Adrenal gland (tissue), 9 donors: ENCODE measurements at regions not wholly inside any gene's neighbourhood (a gene's known extent, or its start where the extent isn't known, plus 50 kb on each side); places are given as distances from the start of the nearest gene placed in this dataset.

ENCODE experiments used
- DNase-seq, 7 donors: peaks; one replicate each; pipeline ENCODE4 v3.0.0-alpha.2; 2019 to 2020
- H3K27ac ChIP-seq, 5 donors: fragments of 200-600 bp; sonication (generic) in 4 of 5; 1 replicate in 3 of 5; 2 replicates in 2 of 5; pipeline versions ENCODE4 v1.5.1 to v1.8.0; 2016 to 2020; ENCODE audit warnings: mild to moderate bottlenecking in 1 of 5
- H3K27me3 ChIP-seq: fragments of 200-600 bp; 2 replicates; pipeline ENCODE4 v1.8.0; 2021
- H3K36me3 ChIP-seq, 2 donors: fragments of 200-600 bp; replicated peaks in 1 of 2; 1 replicate in 1 of 2; 2 replicates in 1 of 2; pipeline versions ENCODE4 v1.5.1 to v1.8.0; 2018 to 2022
- H3K4me1 ChIP-seq, 2 donors: fragments of 200-600 bp; replicated peaks in 1 of 2; 1 replicate in 1 of 2; 2 replicates in 1 of 2; pipeline versions ENCODE4 v1.5.1 to v1.8.0; 2018 to 2021
- H3K4me3 ChIP-seq, 4 donors: fragments of 200-600 bp; sonication (generic) in 3 of 4; one replicate each; pipeline ENCODE4 v1.5.1; 2016 to 2018
- H3K9me3 ChIP-seq, 3 donors: fragments of 200-600 bp; sonication (generic) in 1 of 3; replicated peaks in 1 of 3; 1 replicate in 2 of 3; 2 replicates in 1 of 3; pipeline versions ENCODE4 v1.5.1 to v1.8.0; 2016 to 2021
- CTCF ChIP-seq, 6 experiments: fragments of 450-650 bp in 4 of 6; fragments of 200-600 bp in 2 of 6; sonication (generic) in 1 of 6; IDR thresholded peaks; 1 replicate in 5 of 6; 2 replicates in 1 of 6; pipeline versions ENCODE4 v1.5.1 to v1.8.0; 2016 to 2021; ENCODE audit warnings: antibody characterized with exemption in 6 of 6, mild to moderate bottlenecking in 2 of 6, moderate library complexity in 1 of 6
- POLR2A ChIP-seq, 2 donors: fragments of 450-650 bp; IDR thresholded peaks; one replicate each; pipeline ENCODE4 v1.6.1; 2017; ENCODE audit warnings: antibody characterized with exemption in 2 of 2, mild to moderate bottlenecking in 2 of 2, moderate library complexity in 1 of 2
- WGBS, 4 donors: extraction: QIAGEN DNeasy Blood & Tissue Kit in 2 of 4; methylation state at CpG; one replicate each; pipeline versions ENCODE4 v1.1.5 to v1.1.7; 2013 to 2017; 5-methylcytosine and 5-hydroxymethylcytosine counted together
- intact Hi-C, 2 donors: fragments of 100-400 bp; cut with DNase I; formaldehyde crosslinking; loops; one replicate each; pipeline versions ENCODE4 v1.14.1 to v1.15.0; 2022 to 2023
- donor health status: healthy with polysubstance abuse.
- donor health status: Bipolar disorder and iron deficiency.
- donor health status: DM: yes; HTN: yes; CAD: no.
- donor health status: DM: no; HTN: no; CAD: no.
- donor health status: DM: no; HTN: no; CAD: no.

- 68 to 83% (median 79%) methylated on average over 2 of the region's 2 CpGs for WGBS, 4 donors
- no peak for DNase-seq
- Histone ChIP-seq H3K9me3 (no peaks in the 10 kb centered on the region), H3K4me1 (no peaks in the 10 kb centered on the region), H3K4me3 (no peak overlapping the region), H3K36me3 (no peaks in the 10 kb centered on the region), H3K27ac (no peak overlapping the region), H3K27me3 (no peaks in the 10 kb centered on the region)
- TF ChIP-seq CTCF (IDR thresholded peaks at IDR 0.05) (no peak), POLR2A (IDR thresholded peaks at IDR 0.05) (no peak)
- intact Hi-C loops, result no loop called here
Observed at GRCh38 chr10:131469551-131469950, 158.0 kb upstream of the TCERG1L start.

GRCh38 chr10:131473645-131474044 lies 162.1 kb upstream of the TCERG1L start:
- Histone ChIP-seq H3K4me1 (no peaks in the 10 kb centered on the region), H3K4me3 (no peak overlapping the region), H3K27me3 (no peaks in the 10 kb centered on the region), H3K9me3 (no peaks in the 10 kb centered on the region), H3K27ac (no peak overlapping the region), H3K36me3 (no peaks in the 10 kb centered on the region)
- no peak for TF ChIP-seq CTCF (IDR thresholded peaks at IDR 0.05)
- no peak for TF ChIP-seq POLR2A (IDR thresholded peaks at IDR 0.05)
- 70 to 91% (median 85%) methylated on average over 2 to 10 of the region's 10 CpGs for WGBS, 4 donors
- intact Hi-C loops, result no loop called here
- DNase-seq, result no peak

- Histone ChIP-seq H3K9me3 (no peaks in the 10 kb centered on the region), H3K4me3 (no peak overlapping the region), H3K27me3 (no peaks in the 10 kb centered on the region), H3K4me1 (no peaks in the 10 kb centered on the region), H3K36me3 (no peaks in the 10 kb centered on the region), H3K27ac (no peak overlapping the region)
- TF ChIP-seq CTCF (IDR thresholded peaks at IDR 0.05), result no peak
- TF ChIP-seq POLR2A (IDR thresholded peaks at IDR 0.05), result no peak
- WGBS, 4 donors, result 67 to 76% (median 74%) methylated on average over 5 to 6 of the region's 6 CpGs
- DNase-seq, result no peak
- intact Hi-C loops, result no loop called here
Observed at GRCh38 chr10:131474416-131474815, 162.9 kb upstream of the TCERG1L start.

- WGBS, 4 donors, result 85 to 90% (median 86%) methylated on average over 2 to 11 of the region's 11 CpGs
Observed at GRCh38 chr10:131475043-131475442, 163.5 kb upstream of the TCERG1L start.

More at GRCh38 chr10:131475043-131475442, 163.5 kb upstream of the TCERG1L start:
- Histone ChIP-seq H3K9me3 (no peaks in the 10 kb centered on the region), H3K4me1 (no peaks in the 10 kb centered on the region), H3K27ac (no peak overlapping the region), H3K4me3 (no peak overlapping the region), H3K36me3 (no peaks in the 10 kb centered on the region), H3K27me3 (peaks cover 1% of the 10 kb centered on the region)
- intact Hi-C loops, result no loop called here
- no peak for TF ChIP-seq POLR2A (IDR thresholded peaks at IDR 0.05)
- no peak for TF ChIP-seq CTCF (IDR thresholded peaks at IDR 0.05)
- no peak for DNase-seq
